ENCODE measurements at regions not wholly inside any gene's neighbourhood (a gene's known extent, or its start where the extent isn't known, plus 50 kb on each side); places are given as distances from the start of the nearest gene placed in this dataset.

DNA sequence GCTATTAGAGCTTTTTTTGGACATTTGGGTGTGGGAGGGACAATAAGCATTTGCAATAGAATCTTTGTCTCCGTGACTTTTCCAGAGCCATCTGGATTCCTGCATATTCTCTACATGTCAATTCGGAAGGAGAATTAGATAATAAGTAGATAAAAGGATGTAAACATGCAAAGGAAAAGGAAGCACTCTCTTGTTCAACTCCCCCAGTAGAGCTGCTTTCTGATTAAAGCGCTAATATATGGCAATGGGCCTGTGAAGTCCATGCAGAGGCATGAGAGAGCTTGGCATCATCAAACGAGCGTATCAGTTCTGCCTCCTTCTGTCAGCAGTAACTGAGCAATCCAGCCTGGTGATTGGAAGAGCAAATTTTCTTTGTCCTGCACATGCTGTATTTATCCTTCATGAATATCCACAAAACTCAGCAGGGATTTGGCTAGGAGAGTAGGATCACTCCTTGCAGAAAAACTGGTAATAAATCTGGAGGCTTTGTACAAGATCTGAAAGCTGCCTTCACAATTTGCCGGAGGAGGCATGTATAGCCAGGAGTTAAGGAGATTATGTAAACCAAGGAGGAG is 1752.9 kb downstream of the MAT2B start:
- TF ChIP-seq, protein P1, sequence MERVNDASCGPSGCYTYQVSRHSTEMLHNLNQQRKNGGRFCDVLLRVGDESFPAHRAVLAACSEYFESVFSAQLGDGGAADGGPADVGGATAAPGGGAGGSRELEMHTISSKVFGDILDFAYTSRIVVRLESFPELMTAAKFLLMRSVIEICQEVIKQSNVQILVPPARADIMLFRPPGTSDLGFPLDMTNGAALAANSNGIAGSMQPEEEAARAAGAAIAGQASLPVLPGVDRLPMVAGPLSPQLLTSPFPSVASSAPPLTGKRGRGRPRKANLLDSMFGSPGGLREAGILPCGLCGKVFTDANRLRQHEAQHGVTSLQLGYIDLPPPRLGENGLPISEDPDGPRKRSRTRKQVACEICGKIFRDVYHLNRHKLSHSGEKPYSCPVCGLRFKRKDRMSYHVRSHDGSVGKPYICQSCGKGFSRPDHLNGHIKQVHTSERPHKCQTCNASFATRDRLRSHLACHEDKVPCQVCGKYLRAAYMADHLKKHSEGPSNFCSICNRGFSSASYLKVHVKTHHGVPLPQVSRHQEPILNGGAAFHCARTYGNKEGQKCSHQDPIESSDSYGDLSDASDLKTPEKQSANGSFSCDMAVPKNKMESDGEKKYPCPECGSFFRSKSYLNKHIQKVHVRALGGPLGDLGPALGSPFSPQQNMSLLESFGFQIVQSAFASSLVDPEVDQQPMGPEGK (CRISPR knock-in tag; IDR thresholded peaks at IDR 0.05; ENCODE audit: borderline replicate concordance), result no peak
- TF ChIP-seq, protein P2, sequence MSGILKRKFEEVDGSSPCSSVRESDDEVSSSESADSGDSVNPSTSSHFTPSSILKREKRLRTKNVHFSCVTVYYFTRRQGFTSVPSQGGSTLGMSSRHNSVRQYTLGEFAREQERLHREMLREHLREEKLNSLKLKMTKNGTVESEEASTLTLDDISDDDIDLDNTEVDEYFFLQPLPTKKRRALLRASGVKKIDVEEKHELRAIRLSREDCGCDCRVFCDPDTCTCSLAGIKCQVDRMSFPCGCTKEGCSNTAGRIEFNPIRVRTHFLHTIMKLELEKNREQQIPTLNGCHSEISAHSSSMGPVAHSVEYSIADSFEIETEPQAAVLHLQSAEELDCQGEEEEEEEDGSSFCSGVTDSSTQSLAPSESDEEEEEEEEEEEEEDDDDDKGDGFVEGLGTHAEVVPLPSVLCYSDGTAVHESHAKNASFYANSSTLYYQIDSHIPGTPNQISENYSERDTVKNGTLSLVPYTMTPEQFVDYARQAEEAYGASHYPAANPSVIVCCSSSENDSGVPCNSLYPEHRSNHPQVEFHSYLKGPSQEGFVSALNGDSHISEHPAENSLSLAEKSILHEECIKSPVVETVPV (CRISPR knock-in tag; IDR thresholded peaks at IDR 0.05), result peak; percentile 88
- TF ChIP-seq RARB (CRISPR knock-in tag; IDR thresholded peaks at IDR 0.05), result no peak
- TF ChIP-seq, protein P3, sequence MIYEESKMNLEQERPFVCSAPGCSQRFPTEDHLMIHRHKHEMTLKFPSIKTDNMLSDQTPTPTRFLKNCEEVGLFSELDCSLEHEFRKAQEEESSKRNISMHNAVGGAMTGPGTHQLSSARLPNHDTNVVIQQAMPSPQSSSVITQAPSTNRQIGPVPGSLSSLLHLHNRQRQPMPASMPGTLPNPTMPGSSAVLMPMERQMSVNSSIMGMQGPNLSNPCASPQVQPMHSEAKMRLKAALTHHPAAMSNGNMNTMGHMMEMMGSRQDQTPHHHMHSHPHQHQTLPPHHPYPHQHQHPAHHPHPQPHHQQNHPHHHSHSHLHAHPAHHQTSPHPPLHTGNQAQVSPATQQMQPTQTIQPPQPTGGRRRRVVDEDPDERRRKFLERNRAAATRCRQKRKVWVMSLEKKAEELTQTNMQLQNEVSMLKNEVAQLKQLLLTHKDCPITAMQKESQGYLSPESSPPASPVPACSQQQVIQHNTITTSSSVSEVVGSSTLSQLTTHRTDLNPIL (CRISPR knock-in tag; IDR thresholded peaks at IDR 0.05; ENCODE audit: low read depth), result peak; percentile 69; the same call in 1 of the 2 replicates
- no peak for TF ChIP-seq BACH2 (CRISPR knock-in tag; IDR thresholded peaks at IDR 0.05; ENCODE audit: borderline replicate concordance)

Measured in SK-N-SH treated with all-trans-retinoic acid at 6 μM for 48 hours (cell line).